Fibroblast of lung (primary cell): ENCODE measurements at regions not wholly inside any gene's neighbourhood (a gene's known extent, or its start where the extent isn't known, plus 50 kb on each side); places are given as distances from the start of the nearest gene placed in this dataset.

Source experiments
- DNase-seq, 2 donors: peaks; one replicate each; pipeline versions ENCODE4 v3.0.0 to v3.0.0-alpha.2; 2010; ENCODE audit warnings: low read depth in 2 of 2
- H2AFZ ChIP-seq: 2 replicates; pipeline ENCODE4 v1.5.1; 2012; ENCODE audit warnings: low read length, control low read depth, inconsistent platforms
- H3K27ac ChIP-seq: 2 replicates; pipeline ENCODE4 v1.5.1; 2011; ENCODE audit warnings: low read length, control low read depth; ENCODE audit not compliant: insufficient read depth
- H3K27me3 ChIP-seq: 2 replicates; pipeline ENCODE4 v1.5.1; 2011; ENCODE audit warnings: mild to moderate bottlenecking, low read length; ENCODE audit not compliant: control insufficient read depth, insufficient read depth
- H3K36me3 ChIP-seq: 2 replicates; pipeline ENCODE4 v1.5.1; 2011; ENCODE audit warnings: low read length; ENCODE audit not compliant: control insufficient read depth, insufficient read depth
- H3K4me1 ChIP-seq: 2 replicates; pipeline ENCODE4 v1.5.1; 2011; ENCODE audit warnings: low read length; ENCODE audit not compliant: control insufficient read depth, insufficient read depth; ENCODE audit errors: extremely low read depth
- H3K4me2 ChIP-seq: 2 replicates; pipeline ENCODE4 v1.5.1; 2011; ENCODE audit warnings: low read length, control low read depth; ENCODE audit not compliant: insufficient read depth; ENCODE audit errors: extremely low read depth
- H3K4me3 ChIP-seq, 4 experiments: fragments of 200-600 bp in 1 of 4; sonication (generic) in 1 of 4; replicated peaks in 1 of 4; 2 replicates each; pipeline ENCODE4 v1.5.1; 2011 to 2016; ENCODE audit warnings: low read length in 4 of 4, low read depth in 3 of 4, mild to moderate bottlenecking in 3 of 4, control low read depth in 2 of 4, inconsistent platforms in 1 of 4, mixed read lengths in 1 of 4; ENCODE audit not compliant: insufficient read depth in 1 of 4; ENCODE audit errors: control extremely low read depth in 1 of 4
- H3K79me2 ChIP-seq: 2 replicates; pipeline ENCODE4 v1.5.1; 2012; ENCODE audit warnings: mild to moderate bottlenecking, low read length, inconsistent platforms; ENCODE audit not compliant: control insufficient read depth, insufficient read depth
- H3K9ac ChIP-seq: 2 replicates; pipeline ENCODE4 v1.5.1; 2011; ENCODE audit warnings: mild to moderate bottlenecking, low read length, control low read depth; ENCODE audit not compliant: insufficient read depth
- H3K9me3 ChIP-seq: 2 replicates; pipeline ENCODE4 v1.5.1; 2012; ENCODE audit warnings: low read depth, low read length; ENCODE audit not compliant: control insufficient read depth, insufficient read depth
- H4K20me1 ChIP-seq: 2 replicates; pipeline ENCODE4 v1.5.1; 2011; ENCODE audit warnings: low read length; ENCODE audit not compliant: control insufficient read depth, insufficient read depth; ENCODE audit errors: extremely low read depth
- CTCF ChIP-seq, 2 donors: IDR thresholded peaks in 1 of 2; conservative IDR thresholded peaks in 1 of 2; 1 replicate in 1 of 2; 2 replicates in 1 of 2; pipeline ENCODE4 v1.5.1; 2011 to 2012; ENCODE audit warnings: low read length in 2 of 2, control low read depth in 1 of 2, inconsistent platforms in 1 of 2, low read depth in 1 of 2, mild to moderate bottlenecking in 1 of 2
- EZH2 ChIP-seq: IDR thresholded peaks from 2 replicates; pipeline ENCODE4 v1.5.1; 2012; ENCODE audit warnings: low read length, control low read depth, mild to moderate bottlenecking; ENCODE audit errors: missing control alignments

DNA sequence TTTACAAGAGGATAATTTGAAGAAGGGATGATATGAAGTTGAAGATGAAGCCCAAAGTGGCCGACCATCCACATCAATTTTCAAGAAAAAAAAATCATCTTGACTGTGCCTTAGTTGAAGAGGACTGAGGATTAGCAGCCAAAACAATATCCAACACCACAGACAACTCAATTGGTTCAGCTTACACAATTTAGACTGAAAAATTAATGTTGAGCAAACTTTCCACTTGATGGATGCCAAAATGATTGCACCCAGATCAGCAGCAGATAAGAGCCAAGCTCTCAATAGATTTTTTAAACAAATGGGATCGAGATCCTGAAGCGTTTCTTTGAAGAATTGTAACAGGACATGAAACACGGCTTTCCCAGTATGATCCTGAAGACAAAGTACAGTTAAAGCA, 163.2 kb downstream of the GADD45G start:
- Histone ChIP-seq H3K27me3 (no peaks in the 10 kb centered on the region), H3K36me3 (no peaks in the 10 kb centered on the region), H3K4me3 (no peak overlapping the region), H4K20me1 (no peaks in the 10 kb centered on the region), H3K9ac (no peak overlapping the region), H3K79me2 (no peaks in the 10 kb centered on the region), H3K27ac (no peak overlapping the region), H3K9me3 (no peaks in the 10 kb centered on the region), H3K4me2 (no peak overlapping the region), H2AFZ (no peak overlapping the region), H3K4me1 (no peaks in the 10 kb centered on the region)
- no peak for TF ChIP-seq EZH2
- TF ChIP-seq CTCF (conservative IDR thresholded peaks at IDR 0.05 in 1 of 2, IDR thresholded peaks at IDR 0.05 in 1 of 2; ENCODE audit: low read depth in 1 of 2, low read length in 2 of 2): no peak
- no peak for DNase-seq

DNA sequence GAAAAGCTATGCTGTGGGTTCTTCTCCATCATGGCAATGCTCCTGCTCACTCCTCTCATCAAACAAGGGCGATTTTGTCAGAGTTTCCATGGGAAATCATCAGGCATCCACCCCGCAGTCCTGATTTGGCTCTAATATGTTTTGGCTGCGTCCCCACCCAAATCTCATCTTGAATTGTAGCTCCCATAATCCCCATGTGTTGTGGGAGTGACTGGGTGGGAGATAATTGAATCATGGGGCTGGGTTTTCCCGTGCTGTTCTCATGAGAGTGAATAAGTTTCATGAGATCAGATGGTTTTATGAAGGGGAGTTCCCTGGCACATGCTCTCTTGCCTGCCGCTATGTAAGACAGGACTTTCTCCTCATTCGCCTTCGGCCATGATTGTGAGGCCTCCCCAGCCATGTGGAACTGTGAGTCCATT, 163.8 kb downstream of the GADD45G start:
- H4K20me1 ChIP-seq: no peaks in the 10 kb centered on the region
- TF ChIP-seq EZH2 (no peak), CTCF (conservative IDR thresholded peaks at IDR 0.05 in 1 of 2, IDR thresholded peaks at IDR 0.05 in 1 of 2; ENCODE audit: low read depth in 1 of 2, low read length in 2 of 2) (no peak)
- no peak overlapping the region for H2AFZ ChIP-seq

GRCh38 chr9:89770531-89771174, 165.8 kb downstream of the GADD45G start:
- TF ChIP-seq EZH2 (no peak), CTCF (conservative IDR thresholded peaks at IDR 0.05 in 1 of 2, IDR thresholded peaks at IDR 0.05 in 1 of 2; ENCODE audit: low read depth in 1 of 2, low read length in 2 of 2) (no peak)
- Histone ChIP-seq H2AFZ (no peak overlapping the region), H3K9ac (no peak overlapping the region), H3K36me3 (no peaks in the 10 kb centered on the region), H3K4me1 (no peaks in the 10 kb centered on the region), H4K20me1 (no peaks in the 10 kb centered on the region), H3K27ac (no peak overlapping the region), H3K79me2 (no peaks in the 10 kb centered on the region), H3K27me3 (no peaks in the 10 kb centered on the region), H3K9me3 (no peaks in the 10 kb centered on the region), H3K4me3 (no peak overlapping the region), H3K4me2 (no peak overlapping the region)
- DNase-seq: no peak

More for the DNA sequence above, 163.8 kb downstream of the GADD45G start:
- DNase-seq: no peak
- no peaks in the 10 kb centered on the region for H3K4me1 ChIP-seq
- H3K36me3 ChIP-seq: no peaks in the 10 kb centered on the region
- no peak overlapping the region for H3K4me3 ChIP-seq
- H3K27me3 ChIP-seq: no peaks in the 10 kb centered on the region
- no peaks in the 10 kb centered on the region for H3K79me2 ChIP-seq
- H3K4me2 ChIP-seq: no peak overlapping the region
- no peaks in the 10 kb centered on the region for H3K9me3 ChIP-seq
- H3K9ac ChIP-seq: no peak overlapping the region
- no peak overlapping the region for H3K27ac ChIP-seq
